DOHH2 (cell line): ENCODE measurements at regions not wholly inside any gene's neighbourhood (a gene's known extent, or its start where the extent isn't known, plus 50 kb on each side); places are given as distances from the start of the nearest gene placed in this dataset.

Experiments
- H3F3A ChIP-seq: fragments of 200-600 bp; sonication (generic), shearing (Covaris generic); 2 replicates; pipeline ENCODE4 v1.6.0; 2016; ENCODE audit warnings: antibody characterized with exemption, mild to moderate bottlenecking; ENCODE audit not compliant: control insufficient read depth, insufficient read depth
- H3K27ac ChIP-seq: fragments of 200-600 bp; sonication (generic); 2 replicates; pipeline ENCODE4 v1.5.1; 2014; ENCODE audit warnings: low read depth, mild to moderate bottlenecking, low read length, moderate library complexity
- H3K27me3 ChIP-seq: fragments of 200-600 bp; sonication (generic); 2 replicates; pipeline ENCODE4 v1.6.1; 2014; ENCODE audit warnings: mild to moderate bottlenecking, low read length, mixed read lengths; ENCODE audit not compliant: control insufficient read depth
- H3K36me3 ChIP-seq: fragments of 200-600 bp; sonication (generic); 2 replicates; pipeline ENCODE4 v1.6.1; 2014; ENCODE audit warnings: mild to moderate bottlenecking, low read length, moderate library complexity, mixed read lengths; ENCODE audit not compliant: control insufficient read depth
- H3K4me1 ChIP-seq: fragments of 200-600 bp; sonication (generic); 2 replicates; pipeline ENCODE4 v1.6.1; 2014; ENCODE audit warnings: mild to moderate bottlenecking, low read length, mixed read lengths; ENCODE audit not compliant: control insufficient read depth
- H3K4me2 ChIP-seq: fragments of 200-600 bp; sonication (generic); 2 replicates; pipeline ENCODE4 v1.6.0; 2014; ENCODE audit warnings: mild to moderate bottlenecking, low read length, moderate library complexity
- H3K4me3 ChIP-seq: fragments of 200-600 bp; sonication (generic); 2 replicates; pipeline ENCODE4 v1.5.1; 2014; ENCODE audit warnings: mild to moderate bottlenecking, low read length, mixed read lengths
- H3K79me2 ChIP-seq: fragments of 200-600 bp; sonication (generic); 2 replicates; pipeline ENCODE4 v1.6.1; 2014; ENCODE audit warnings: mild to moderate bottlenecking, low read length, mixed read lengths; ENCODE audit not compliant: control insufficient read depth
- H3K9me2 ChIP-seq: fragments of 200-600 bp; sonication (generic); replicated peaks from 2 replicates; pipeline ENCODE4 v1.6.1; 2014; ENCODE audit warnings: mild to moderate bottlenecking, low read length, mixed read lengths; ENCODE audit not compliant: control insufficient read depth
- H3K9me3 ChIP-seq: fragments of 200-600 bp; sonication (generic); 2 replicates; pipeline ENCODE4 v1.6.1; 2014; ENCODE audit warnings: antibody characterized with exemption, low read length, mixed read lengths; ENCODE audit not compliant: control insufficient read depth, insufficient read depth
- H4K20me1 ChIP-seq: fragments of 200-600 bp; sonication (generic); 2 replicates; pipeline ENCODE4 v1.6.0; 2014; ENCODE audit warnings: low read depth, mild to moderate bottlenecking, antibody characterized with exemption, low read length, moderate library complexity; ENCODE audit not compliant: control insufficient read depth, insufficient read depth
- CTCF ChIP-seq: fragments of 200-600 bp; sonication (generic); IDR thresholded peaks from one replicate; pipeline ENCODE4 v1.5.1; 2014; ENCODE audit warnings: antibody characterized with exemption, mild to moderate bottlenecking, low read depth, low read length; ENCODE audit not compliant: poor library complexity, severe bottlenecking
- EZH2phosphoT487 ChIP-seq: fragments of 200-600 bp; sonication (generic); IDR thresholded peaks from 2 replicates; pipeline ENCODE4 v1.6.1; 2017; ENCODE audit warnings: borderline replicate concordance, mild to moderate bottlenecking, antibody characterized with exemption, low read length, moderate library complexity, mixed read lengths

DNA sequence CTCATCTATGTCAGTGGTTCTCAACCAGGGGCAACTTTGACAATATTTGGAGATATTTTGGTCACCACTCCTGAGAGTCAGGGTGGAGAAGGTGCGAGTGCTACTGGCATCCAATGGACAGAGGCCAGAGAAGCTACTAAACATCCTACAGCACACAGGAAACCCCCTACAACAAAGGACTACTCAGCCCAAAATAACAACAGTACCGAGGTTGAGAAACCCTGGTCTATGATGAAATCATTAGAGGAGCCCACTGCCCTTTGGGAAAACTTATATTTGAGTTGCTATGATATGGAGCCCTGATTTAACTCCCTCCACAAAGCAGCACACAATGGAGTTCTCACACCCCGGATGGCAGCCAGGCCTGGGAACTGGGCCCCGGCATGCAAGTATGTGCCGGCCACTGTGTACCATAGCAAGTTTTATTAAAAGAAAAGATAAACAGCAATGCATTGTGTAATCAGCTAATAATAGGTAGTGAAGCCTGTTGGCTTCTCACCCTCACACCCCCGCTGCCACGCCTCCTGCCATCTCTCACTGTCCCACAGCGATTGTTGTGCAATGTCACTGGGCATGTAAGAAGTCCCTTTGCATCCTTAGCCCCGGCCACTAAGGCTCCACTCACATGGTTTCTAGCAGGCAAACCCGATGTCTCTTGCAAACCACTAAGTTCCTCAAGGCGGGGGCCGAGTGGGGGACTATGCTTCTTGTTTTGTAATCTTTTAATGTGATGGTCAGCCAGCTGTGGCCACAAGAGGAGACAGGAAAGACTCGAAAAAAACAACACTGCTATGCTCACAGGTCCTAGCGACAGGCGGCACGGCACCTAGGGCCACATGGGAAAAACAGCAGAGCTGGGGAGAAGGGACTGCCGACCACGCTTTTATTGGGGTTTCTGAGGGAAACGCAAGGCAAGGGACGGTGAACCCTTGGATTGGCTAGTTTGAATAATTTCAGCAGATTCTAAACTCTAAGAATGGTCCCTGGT, 110.0 kb downstream of the AQP9 start:
- no peak overlapping the region for H3K4me2 ChIP-seq
- no peaks in the 10 kb centered on the region for H4K20me1 ChIP-seq
- no peaks in the 10 kb centered on the region for H3K79me2 ChIP-seq
- no peak overlapping the region for H3K27ac ChIP-seq
- no peaks in the 10 kb centered on the region for H3K9me3 ChIP-seq
- H3K4me1 ChIP-seq = no peaks in the 10 kb centered on the region
- no peaks in the 10 kb centered on the region for H3K27me3 ChIP-seq
- H3K36me3 ChIP-seq = no peaks in the 10 kb centered on the region
- no peak overlapping the region for H3K4me3 ChIP-seq
- no peaks in the 10 kb centered on the region for H3K9me2 ChIP-seq
- TF ChIP-seq EZH2phosphoT487 = no peak
- no peak for TF ChIP-seq CTCF
- no peaks in the 10 kb centered on the region for H3F3A ChIP-seq

DNA sequence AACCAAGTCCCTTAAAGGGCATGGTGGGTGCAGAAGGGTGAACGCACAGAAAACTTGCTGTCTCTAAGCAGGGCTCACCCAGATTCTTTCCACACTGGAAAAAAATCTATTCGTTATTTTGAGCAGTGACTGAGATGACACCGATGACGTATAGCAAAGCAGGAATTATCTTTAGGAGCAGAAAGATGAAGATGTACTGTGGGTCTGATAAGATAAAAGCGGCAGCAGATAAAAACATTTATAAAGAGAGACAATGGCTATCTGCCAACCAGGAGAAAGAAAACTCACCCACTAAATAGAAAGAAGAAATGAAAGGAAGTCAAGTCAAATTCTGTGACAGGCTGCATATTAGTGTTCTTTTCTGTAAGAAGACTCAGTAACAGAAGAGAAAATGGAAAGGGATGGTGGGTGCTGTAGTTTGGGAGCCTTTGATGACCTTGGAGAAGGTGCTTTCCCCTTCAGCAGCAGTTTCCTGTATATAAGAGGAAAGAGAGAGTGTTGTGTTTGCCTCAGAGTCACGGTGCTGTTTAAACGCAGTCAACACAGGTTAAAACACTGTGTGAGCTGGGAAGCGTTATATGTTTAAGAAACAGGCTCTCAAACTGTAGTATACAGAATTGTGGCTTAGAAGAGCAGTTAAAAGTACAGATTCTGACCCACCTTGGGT, 111.6 kb downstream of the AQP9 start:
- Histone ChIP-seq H3K27ac (no peak overlapping the region), H3K27me3 (peaks cover 3% of the 10 kb centered on the region; the same call in 1 of the 2 replicates), H3F3A (no peaks in the 10 kb centered on the region), H3K4me3 (no peak overlapping the region), H3K36me3 (no peaks in the 10 kb centered on the region), H3K4me1 (no peaks in the 10 kb centered on the region), H3K9me3 (no peaks in the 10 kb centered on the region), H4K20me1 (no peaks in the 10 kb centered on the region), H3K9me2 (no peaks in the 10 kb centered on the region), H3K79me2 (no peaks in the 10 kb centered on the region), H3K4me2 (no peak overlapping the region)
- TF ChIP-seq CTCF = no peak
- TF ChIP-seq EZH2phosphoT487 = no peak

- peaks cover 7% of the 10 kb centered on the region; the same call in 1 of the 2 replicates for H3K27me3 ChIP-seq
- H3K27ac ChIP-seq = no peak overlapping the region
- no peaks in the 10 kb centered on the region for H3F3A ChIP-seq
- TF ChIP-seq EZH2phosphoT487 (no peak), CTCF (no peak)
- H3K79me2 ChIP-seq = no peaks in the 10 kb centered on the region
- no peaks in the 10 kb centered on the region for H3K36me3 ChIP-seq
- H3K4me1 ChIP-seq = no peaks in the 10 kb centered on the region
- H3K9me2 ChIP-seq = no peaks in the 10 kb centered on the region
- no peak overlapping the region for H3K4me2 ChIP-seq
- no peak overlapping the region for H3K4me3 ChIP-seq
- H3K9me3 ChIP-seq = no peaks in the 10 kb centered on the region
- H4K20me1 ChIP-seq = no peaks in the 10 kb centered on the region
These were observed 114.6 kb downstream of the AQP9 start for GRCh38 chr15:58252586-58253323.
